IMR-90 (cell line): ENCODE measurements at regions not wholly inside any gene's neighbourhood (a gene's known extent, or its start where the extent isn't known, plus 50 kb on each side); places are given as distances from the start of the nearest gene placed in this dataset. TPM values are rescaled to one million over a fixed set of nuclear protein-coding genes. Genes with fewer than 3 reads are reported as not detected.

ENCODE experiments used
- microRNA-seq, 2 experiments: library from miRNA; stranded (forward) in 1 of 2; unstranded in 1 of 2; fragments of 10-50 nt in 1 of 2; fragments of <30 nt in 1 of 2; gene quantifications in 1 of 2; microRNA quantifications in 1 of 2; one replicate each; pipeline versions ENCODE3 to v1.1.0; 2013 to 2020; ENCODE audit not compliant: insufficient read depth in 1 of 2, insufficient read length in 1 of 2, unreplicated experiment in 1 of 2
- small RNA-seq, 5 experiments: library from RNA; depleted of rRNA; stranded (forward); fragments of <200 nt; gene quantifications; one replicate each; pipeline ENCODE3, GENCODE V24; 2012

Small RNA genes in the stretch of these regions (microRNA-seq; reads per million reads assigned to microRNA genes)
- not detected for gene RN7SL727P (ENCODE audit: insufficient read depth, insufficient read length)

Small RNA genes in the stretch of these regions (small RNA-seq; reads per million reads assigned to genes)
- 0 reads per million in 5 experiments for gene RN7SL727P
